Adrenal gland (tissue), 9 donors: ENCODE measurements at regions not wholly inside any gene's neighbourhood (a gene's known extent, or its start where the extent isn't known, plus 50 kb on each side); places are given as distances from the start of the nearest gene placed in this dataset.

ENCODE experiments used
- DNase-seq, 7 donors: peaks; one replicate each; pipeline ENCODE4 v3.0.0-alpha.2; 2019 to 2020
- H3K27ac ChIP-seq, 5 donors: fragments of 200-600 bp; sonication (generic) in 4 of 5; 1 replicate in 3 of 5; 2 replicates in 2 of 5; pipeline versions ENCODE4 v1.5.1 to v1.8.0; 2016 to 2020; ENCODE audit warnings: mild to moderate bottlenecking in 1 of 5
- H3K27me3 ChIP-seq: fragments of 200-600 bp; 2 replicates; pipeline ENCODE4 v1.8.0; 2021
- H3K36me3 ChIP-seq, 2 donors: fragments of 200-600 bp; replicated peaks in 1 of 2; 1 replicate in 1 of 2; 2 replicates in 1 of 2; pipeline versions ENCODE4 v1.5.1 to v1.8.0; 2018 to 2022
- H3K4me1 ChIP-seq, 2 donors: fragments of 200-600 bp; replicated peaks in 1 of 2; 1 replicate in 1 of 2; 2 replicates in 1 of 2; pipeline versions ENCODE4 v1.5.1 to v1.8.0; 2018 to 2021
- H3K4me3 ChIP-seq, 4 donors: fragments of 200-600 bp; sonication (generic) in 3 of 4; one replicate each; pipeline ENCODE4 v1.5.1; 2016 to 2018
- H3K9me3 ChIP-seq, 3 donors: fragments of 200-600 bp; sonication (generic) in 1 of 3; replicated peaks in 1 of 3; 1 replicate in 2 of 3; 2 replicates in 1 of 3; pipeline versions ENCODE4 v1.5.1 to v1.8.0; 2016 to 2021
- CTCF ChIP-seq, 6 experiments: fragments of 450-650 bp in 4 of 6; fragments of 200-600 bp in 2 of 6; sonication (generic) in 1 of 6; IDR thresholded peaks; 1 replicate in 5 of 6; 2 replicates in 1 of 6; pipeline versions ENCODE4 v1.5.1 to v1.8.0; 2016 to 2021; ENCODE audit warnings: antibody characterized with exemption in 6 of 6, mild to moderate bottlenecking in 2 of 6, moderate library complexity in 1 of 6
- POLR2A ChIP-seq, 2 donors: fragments of 450-650 bp; IDR thresholded peaks; one replicate each; pipeline ENCODE4 v1.6.1; 2017; ENCODE audit warnings: antibody characterized with exemption in 2 of 2, mild to moderate bottlenecking in 2 of 2, moderate library complexity in 1 of 2
- WGBS, 4 donors: extraction: QIAGEN DNeasy Blood & Tissue Kit in 2 of 4; methylation state at CpG; one replicate each; pipeline versions ENCODE4 v1.1.5 to v1.1.7; 2013 to 2017; 5-methylcytosine and 5-hydroxymethylcytosine counted together
- intact Hi-C, 2 donors: fragments of 100-400 bp; cut with DNase I; formaldehyde crosslinking; loops; one replicate each; pipeline versions ENCODE4 v1.14.1 to v1.15.0; 2022 to 2023
- donor health status: healthy with polysubstance abuse.
- donor health status: Bipolar disorder and iron deficiency.
- donor health status: DM: yes; HTN: yes; CAD: no.
- donor health status: DM: no; HTN: no; CAD: no.
- donor health status: DM: no; HTN: no; CAD: no.

GRCh38 chr10:130416334-130417150, 280.4 kb downstream of the GLRX3 start:
- DNase-seq, result no peak
- Histone ChIP-seq H3K27ac (no peak overlapping the region), H3K4me1 (no peaks in the 10 kb centered on the region), H3K36me3 (no peaks in the 10 kb centered on the region), H3K9me3 (no peaks in the 10 kb centered on the region), H3K4me3 (no peak overlapping the region), H3K27me3 (no peaks in the 10 kb centered on the region)
- intact Hi-C loops, result no loop called here
- TF ChIP-seq POLR2A (IDR thresholded peaks at IDR 0.05) (no peak), CTCF (IDR thresholded peaks at IDR 0.05) (no peak)
- WGBS, 4 donors, result 73 to 85% (median 80%) methylated on average over 9 of the region's 9 CpGs

GRCh38 chr10:130418731-130419130, 282.5 kb downstream of the GLRX3 start:
- H3K4me3 ChIP-seq, result no peak overlapping the region
- intact Hi-C loops, result no loop called here
- no peaks in the 10 kb centered on the region for H3K36me3 ChIP-seq
- H3K27ac ChIP-seq, result no peak overlapping the region
- no peak for TF ChIP-seq CTCF (IDR thresholded peaks at IDR 0.05)
- no peak for TF ChIP-seq POLR2A (IDR thresholded peaks at IDR 0.05)
- no peak for DNase-seq
- no peaks in the 10 kb centered on the region for H3K27me3 ChIP-seq
- no peaks in the 10 kb centered on the region for H3K4me1 ChIP-seq
- 50 to 77% (median 74%) methylated on average over 2 to 10 of the region's 10 CpGs for WGBS, 4 donors
- no peaks in the 10 kb centered on the region for H3K9me3 ChIP-seq

GRCh38 chr10:130421909-130422308, 285.7 kb downstream of the GLRX3 start:
- Histone ChIP-seq H3K36me3 (no peaks in the 10 kb centered on the region), H3K27me3 (no peaks in the 10 kb centered on the region), H3K9me3 (no peaks in the 10 kb centered on the region), H3K4me1 (no peaks in the 10 kb centered on the region), H3K27ac (no peak overlapping the region), H3K4me3 (no peak overlapping the region)
- no peak for DNase-seq
- TF ChIP-seq CTCF (IDR thresholded peaks at IDR 0.05) (no peak), POLR2A (IDR thresholded peaks at IDR 0.05) (no peak)
- intact Hi-C loops, result no loop called here
- 67 to 77% (median 72%) methylated on average over 5 to 9 of the region's 9 CpGs for WGBS, 4 donors

- 73 to 81% (median 74%) methylated on average over 11 to 12 of the region's 12 CpGs for WGBS, 4 donors
- no peak for DNase-seq
- TF ChIP-seq POLR2A (IDR thresholded peaks at IDR 0.05) (no peak), CTCF (IDR thresholded peaks at IDR 0.05) (no peak)
- Histone ChIP-seq H3K27me3 (no peaks in the 10 kb centered on the region), H3K36me3 (no peaks in the 10 kb centered on the region), H3K9me3 (no peaks in the 10 kb centered on the region), H3K4me1 (no peaks in the 10 kb centered on the region), H3K4me3 (no peak overlapping the region), H3K27ac (no peak overlapping the region)
- intact Hi-C loops, result no loop called here
Observed at GRCh38 chr10:130422366-130423324, 286.5 kb downstream of the GLRX3 start.
